Ishikawa (cell line): ENCODE measurements at regions not wholly inside any gene's neighbourhood (a gene's known extent, or its start where the extent isn't known, plus 50 kb on each side); places are given as distances from the start of the nearest gene placed in this dataset.

Experiments used
- CEBPB ChIP-seq: IDR thresholded peaks from 2 replicates; pipeline ENCODE4 v1.6.1; 2012
- CREB1 ChIP-seq: IDR thresholded peaks from 2 replicates; pipeline ENCODE4 v1.6.1; 2012; ENCODE audit warnings: low read depth
- EGR1 ChIP-seq: IDR thresholded peaks from 2 replicates; pipeline ENCODE4 v1.6.1; 2012
- EP300 ChIP-seq: IDR thresholded peaks from 2 replicates; pipeline ENCODE4 v1.6.1; 2012; ENCODE audit warnings: borderline replicate concordance
- FOXM1 ChIP-seq: IDR thresholded peaks from 2 replicates; pipeline ENCODE4 v1.6.1; 2012; ENCODE audit warnings: low read depth, borderline replicate concordance
- NFIC ChIP-seq: IDR thresholded peaks from 2 replicates; pipeline ENCODE4 v1.6.1; 2012
- RAD21 ChIP-seq: IDR thresholded peaks from 2 replicates; pipeline ENCODE4 v1.6.1; 2012; ENCODE audit warnings: low read depth
- TAF1 ChIP-seq: IDR thresholded peaks from 2 replicates; pipeline ENCODE4 v1.6.1; 2012; ENCODE audit warnings: low read depth, mild to moderate bottlenecking
- TCF12 ChIP-seq: IDR thresholded peaks from 2 replicates; pipeline ENCODE4 v1.6.1; 2012; ENCODE audit warnings: low read depth
- TEAD4 ChIP-seq: IDR thresholded peaks from 2 replicates; pipeline ENCODE4 v1.6.1; 2012
- YY1 ChIP-seq: IDR thresholded peaks from 2 replicates; pipeline ENCODE4 v1.6.1; 2012; ENCODE audit warnings: low read depth
- ZBTB7A ChIP-seq: IDR thresholded peaks from 2 replicates; pipeline ENCODE4 v1.6.1; 2012; ENCODE audit warnings: low read depth
- TF ChIP-seq, protein P1 (sequence below): IDR thresholded peaks from 2 replicates; pipeline ENCODE4 v1.6.1; 2012
- TF ChIP-seq, protein P2 (sequence below): IDR thresholded peaks from 2 replicates; pipeline ENCODE4 v1.6.1; 2012; ENCODE audit warnings: low read depth, mild to moderate bottlenecking
- TF ChIP-seq, protein P3 (sequence below): IDR thresholded peaks from 2 replicates; pipeline ENCODE4 v1.6.1; 2012

DNA sequence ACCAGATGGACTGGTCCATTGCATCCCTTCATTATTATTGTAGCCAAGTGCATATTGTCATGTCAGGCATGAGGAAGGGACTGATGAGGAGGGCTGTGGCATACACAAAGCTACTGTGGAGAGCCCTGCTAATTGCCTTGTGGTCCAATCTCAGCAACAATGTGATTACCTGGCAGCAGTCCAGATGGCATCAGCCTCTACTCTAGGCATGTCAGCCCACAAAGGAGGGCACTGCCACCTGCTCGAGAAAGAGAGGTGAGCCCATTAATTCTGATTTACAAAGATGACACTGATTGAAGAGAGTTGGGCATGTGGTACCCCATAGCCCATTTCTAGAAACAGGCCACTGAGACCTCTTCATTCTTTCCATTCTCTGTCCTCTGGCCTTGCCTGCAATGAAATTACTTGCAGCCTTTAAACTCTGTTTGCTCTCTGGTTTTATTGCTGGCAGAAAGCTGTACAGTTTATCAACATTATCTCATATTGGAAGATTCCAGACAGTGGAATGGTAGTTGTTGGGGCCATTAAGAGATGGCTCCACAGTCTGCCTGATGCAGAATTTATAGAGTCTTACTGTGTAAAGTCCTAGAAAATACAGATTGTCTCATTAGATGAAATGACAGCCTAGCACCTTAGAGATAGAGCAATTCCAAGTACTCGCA lies 307.7 kb downstream of the ARPP21 start:
- TF ChIP-seq ZBTB7A, result no peak
- TF ChIP-seq, protein P1, sequence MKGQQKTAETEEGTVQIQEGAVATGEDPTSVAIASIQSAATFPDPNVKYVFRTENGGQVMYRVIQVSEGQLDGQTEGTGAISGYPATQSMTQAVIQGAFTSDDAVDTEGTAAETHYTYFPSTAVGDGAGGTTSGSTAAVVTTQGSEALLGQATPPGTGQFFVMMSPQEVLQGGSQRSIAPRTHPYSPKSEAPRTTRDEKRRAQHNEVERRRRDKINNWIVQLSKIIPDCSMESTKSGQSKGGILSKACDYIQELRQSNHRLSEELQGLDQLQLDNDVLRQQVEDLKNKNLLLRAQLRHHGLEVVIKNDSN, result no peak
- TF ChIP-seq TEAD4, result no peak
- TF ChIP-seq EGR1, result no peak
- no peak for TF ChIP-seq TAF1
- TF ChIP-seq RAD21, result no peak
- no peak for TF ChIP-seq FOXM1
- TF ChIP-seq TCF12, result no peak
- TF ChIP-seq CREB1, result no peak

DNA sequence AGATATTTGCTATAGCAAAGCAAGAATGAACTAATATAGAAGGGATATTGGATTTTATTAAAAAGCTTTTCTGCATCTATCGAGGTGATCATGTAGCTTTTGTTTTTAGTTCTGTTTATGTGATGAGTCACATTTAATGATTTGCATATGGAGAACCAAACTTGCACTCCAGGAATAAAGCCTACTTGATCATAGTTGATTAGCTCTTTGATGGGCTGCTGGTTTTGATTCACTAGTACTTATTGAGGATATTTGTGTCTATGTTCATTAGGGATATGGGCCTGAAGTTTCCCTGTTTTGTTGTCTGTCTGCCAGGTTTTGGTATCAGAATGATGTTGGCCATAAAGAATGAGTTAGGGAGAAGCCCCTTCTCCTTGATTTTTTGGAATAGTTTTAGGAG lies 310.7 kb downstream of the ARPP21 start:
- TF ChIP-seq YY1, result no peak
- TF ChIP-seq NFIC, result no peak
- no peak for TF ChIP-seq TAF1
- TF ChIP-seq EP300, result no peak
- no peak for TF ChIP-seq TEAD4
- no peak for TF ChIP-seq TCF12
- no peak for TF ChIP-seq FOXM1
- TF ChIP-seq, protein P1, result no peak

DNA sequence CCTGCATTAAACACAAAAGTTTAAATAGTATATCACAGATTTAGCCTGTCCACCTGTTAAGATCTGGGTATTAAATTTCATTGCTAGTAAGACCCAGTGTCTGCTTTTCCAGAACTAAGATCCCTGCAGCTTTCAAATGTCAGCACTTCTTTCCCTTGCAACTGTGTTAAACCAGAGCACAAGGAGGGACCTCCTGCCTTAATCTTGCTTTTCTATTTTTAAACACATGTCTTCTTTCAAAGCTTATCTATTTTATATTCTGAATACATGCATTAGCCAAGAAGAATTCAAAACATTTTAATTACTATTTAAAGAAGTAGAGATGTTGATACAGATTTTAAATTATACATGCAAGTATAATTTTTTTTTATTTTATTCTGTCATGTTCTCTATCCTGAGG lies 315.1 kb downstream of the ARPP21 start:
- TF ChIP-seq RAD21, result no peak

DNA sequence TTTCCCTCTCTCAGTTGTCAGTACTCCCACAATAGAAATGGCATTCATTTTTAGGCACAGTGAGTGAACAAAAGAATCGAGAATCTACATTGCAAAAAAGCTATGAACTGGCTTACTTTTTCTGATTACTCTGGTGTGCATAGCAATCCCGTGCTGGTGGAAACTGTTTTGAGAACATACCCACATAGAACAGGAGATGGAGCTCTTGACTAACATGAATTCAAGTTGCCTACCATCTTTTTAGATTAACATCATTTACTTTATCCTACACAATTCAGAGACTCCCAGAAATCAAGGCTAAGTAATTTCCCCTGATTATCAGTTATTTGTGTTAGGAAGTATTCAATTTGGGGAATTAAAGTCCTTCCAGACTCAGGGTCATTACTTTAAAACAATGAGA lies 326.6 kb downstream of the ARPP21 start:
- TF ChIP-seq RAD21 (peak; percentile 70), TAF1 (no peak)

DNA sequence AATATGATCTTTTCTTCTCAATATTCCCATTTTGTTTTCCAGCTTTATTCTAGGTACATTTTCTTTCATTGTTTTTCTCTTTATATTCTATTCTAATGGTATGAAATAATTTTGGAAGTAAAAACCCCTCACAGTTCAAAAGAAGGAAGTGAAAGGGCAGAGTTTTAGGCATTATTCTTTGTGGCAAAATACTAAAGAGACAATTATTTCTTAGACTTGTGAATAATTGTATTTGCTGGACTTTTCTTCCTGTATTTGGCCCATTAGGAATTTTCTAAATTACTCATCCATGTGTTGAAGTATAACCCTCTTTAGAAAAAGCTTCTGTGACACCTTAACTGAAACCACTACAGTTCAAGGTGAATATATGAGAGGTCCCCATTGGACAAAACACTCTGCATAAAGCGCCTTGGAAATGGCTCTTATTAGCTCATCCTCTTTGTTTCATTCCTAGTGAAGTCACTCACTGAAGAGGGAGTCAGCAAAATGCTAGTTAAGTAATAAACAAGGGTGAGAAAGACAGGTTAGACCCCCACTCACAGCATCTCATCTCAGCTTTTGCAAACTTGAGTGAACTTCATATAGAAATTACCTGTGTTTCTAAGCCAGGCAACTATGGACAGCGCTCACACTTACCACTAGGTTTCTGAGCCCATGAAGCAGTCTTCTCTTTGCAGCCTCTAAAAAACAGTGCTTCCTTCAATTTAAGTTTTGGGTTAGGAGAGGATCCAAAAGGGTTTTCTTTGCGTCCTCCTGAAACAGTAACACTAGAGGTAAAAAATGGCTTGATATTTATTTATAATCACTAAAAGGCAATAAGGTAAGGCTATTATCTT lies 327.5 kb downstream of the ARPP21 start:
- TF ChIP-seq TAF1 (no peak), YY1 (no peak), TEAD4 (no peak), CEBPB (no peak), CREB1 (no peak)
- TF ChIP-seq, protein P2, sequence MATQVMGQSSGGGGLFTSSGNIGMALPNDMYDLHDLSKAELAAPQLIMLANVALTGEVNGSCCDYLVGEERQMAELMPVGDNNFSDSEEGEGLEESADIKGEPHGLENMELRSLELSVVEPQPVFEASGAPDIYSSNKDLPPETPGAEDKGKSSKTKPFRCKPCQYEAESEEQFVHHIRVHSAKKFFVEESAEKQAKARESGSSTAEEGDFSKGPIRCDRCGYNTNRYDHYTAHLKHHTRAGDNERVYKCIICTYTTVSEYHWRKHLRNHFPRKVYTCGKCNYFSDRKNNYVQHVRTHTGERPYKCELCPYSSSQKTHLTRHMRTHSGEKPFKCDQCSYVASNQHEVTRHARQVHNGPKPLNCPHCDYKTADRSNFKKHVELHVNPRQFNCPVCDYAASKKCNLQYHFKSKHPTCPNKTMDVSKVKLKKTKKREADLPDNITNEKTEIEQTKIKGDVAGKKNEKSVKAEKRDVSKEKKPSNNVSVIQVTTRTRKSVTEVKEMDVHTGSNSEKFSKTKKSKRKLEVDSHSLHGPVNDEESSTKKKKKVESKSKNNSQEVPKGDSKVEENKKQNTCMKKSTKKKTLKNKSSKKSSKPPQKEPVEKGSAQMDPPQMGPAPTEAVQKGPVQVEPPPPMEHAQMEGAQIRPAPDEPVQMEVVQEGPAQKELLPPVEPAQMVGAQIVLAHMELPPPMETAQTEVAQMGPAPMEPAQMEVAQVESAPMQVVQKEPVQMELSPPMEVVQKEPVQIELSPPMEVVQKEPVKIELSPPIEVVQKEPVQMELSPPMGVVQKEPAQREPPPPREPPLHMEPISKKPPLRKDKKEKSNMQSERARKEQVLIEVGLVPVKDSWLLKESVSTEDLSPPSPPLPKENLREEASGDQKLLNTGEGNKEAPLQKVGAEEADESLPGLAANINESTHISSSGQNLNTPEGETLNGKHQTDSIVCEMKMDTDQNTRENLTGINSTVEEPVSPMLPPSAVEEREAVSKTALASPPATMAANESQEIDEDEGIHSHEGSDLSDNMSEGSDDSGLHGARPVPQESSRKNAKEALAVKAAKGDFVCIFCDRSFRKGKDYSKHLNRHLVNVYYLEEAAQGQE, result no peak

DNA sequence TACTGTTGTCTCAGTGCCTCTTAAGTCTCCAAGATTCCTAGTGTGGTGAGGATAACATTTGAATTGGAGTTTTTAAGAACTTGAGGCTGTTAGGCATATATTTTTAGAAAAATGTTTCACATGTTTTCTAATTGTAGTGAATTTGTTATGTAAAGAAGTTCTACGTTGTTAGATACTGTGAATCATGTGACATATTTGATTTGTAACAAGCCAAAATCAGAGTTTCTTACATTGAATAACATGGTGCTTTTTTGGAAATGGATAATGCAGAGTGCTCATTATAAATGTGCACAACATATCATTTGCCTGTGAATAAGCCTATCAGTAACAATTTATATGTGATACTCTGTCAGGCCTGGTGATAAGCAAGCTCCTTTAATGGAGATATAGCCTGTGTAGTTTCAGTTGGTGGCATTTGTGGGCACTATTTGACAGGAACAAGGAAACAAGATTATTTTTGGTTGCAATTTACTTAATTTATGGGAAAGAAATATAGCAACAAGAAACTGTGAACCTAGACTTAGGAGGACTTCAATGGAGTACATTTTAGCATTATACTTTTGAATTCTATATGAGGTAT lies 328.8 kb downstream of the ARPP21 start:
- TF ChIP-seq EP300 (no peak), EGR1 (no peak), ZBTB7A (no peak), CREB1 (no peak), TEAD4 (no peak), FOXM1 (no peak), TCF12 (no peak), YY1 (no peak)
- TF ChIP-seq, protein P3, sequence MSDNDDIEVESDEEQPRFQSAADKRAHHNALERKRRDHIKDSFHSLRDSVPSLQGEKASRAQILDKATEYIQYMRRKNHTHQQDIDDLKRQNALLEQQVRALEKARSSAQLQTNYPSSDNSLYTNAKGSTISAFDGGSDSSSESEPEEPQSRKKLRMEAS, result no peak
- TF ChIP-seq, protein P2, result no peak
